ENCODE measurements at regions not wholly inside any gene's neighbourhood (a gene's known extent, or its start where the extent isn't known, plus 50 kb on each side); places are given as distances from the start of the nearest gene placed in this dataset.
"Not testable (repeated sequence)": the region's sequence is repeated elsewhere in the genome, so short reads cannot be mapped to it uniquely, and the experiment has no call there.

DNA sequence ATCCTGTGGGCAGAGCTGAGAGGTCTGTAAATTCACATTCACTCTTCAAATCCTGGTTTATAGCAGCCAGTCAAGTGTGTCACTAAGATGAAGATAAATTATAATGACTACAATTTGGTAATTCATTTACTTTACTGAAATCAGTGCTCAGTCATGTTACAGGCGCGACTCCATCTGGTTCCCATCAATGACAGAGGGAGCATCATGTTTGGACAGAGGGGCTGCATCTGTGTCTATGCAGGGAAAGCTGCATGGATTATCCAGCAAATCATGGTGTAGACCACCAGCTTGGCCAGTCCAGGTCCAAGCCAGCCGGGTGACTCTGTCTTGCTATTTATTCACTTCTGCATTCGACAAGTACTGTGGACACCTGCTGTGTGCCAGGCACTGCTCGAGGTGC is 214.1 kb upstream of the ZNF32 start:
- no peak for DNase-seq

DNA sequence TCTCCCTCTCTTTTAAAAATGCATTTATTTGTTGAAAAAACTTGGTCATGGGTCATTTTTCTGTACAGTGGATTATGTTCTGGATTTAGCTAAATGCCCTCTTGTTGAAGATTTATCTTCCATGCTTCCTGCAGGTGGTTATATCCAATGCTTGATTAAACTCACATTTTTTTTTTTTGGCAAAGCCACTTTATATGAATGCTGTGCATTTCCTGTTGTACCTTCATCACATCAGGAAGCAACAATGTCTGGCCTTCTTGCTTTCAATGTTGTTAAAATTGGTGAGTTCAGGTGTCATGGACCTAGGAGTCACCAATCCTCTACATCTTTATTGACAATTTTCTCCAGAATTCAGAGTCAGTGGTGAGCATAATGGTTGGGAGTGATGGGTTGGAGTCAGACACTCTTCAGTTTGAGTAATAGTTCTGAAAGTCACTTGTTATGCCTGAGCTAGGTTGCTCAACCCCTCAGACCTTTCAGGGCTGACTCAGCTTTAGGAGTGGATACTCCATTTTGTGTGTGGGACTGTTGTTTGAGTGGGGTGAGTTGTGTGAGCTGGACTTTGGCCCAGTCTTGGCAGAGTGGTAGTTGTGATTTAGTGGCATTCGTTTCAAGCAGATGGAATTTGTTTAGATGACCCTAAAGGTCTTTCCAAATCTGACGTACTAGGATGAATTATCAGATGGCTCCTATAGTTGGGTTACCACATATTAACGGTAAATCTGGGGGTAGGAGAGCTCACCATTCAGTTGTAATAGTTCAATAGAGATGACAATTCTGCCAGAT is 213.5 kb upstream of the ZNF32 start:
- peak; percentile 96 for DNase-seq

DNA sequence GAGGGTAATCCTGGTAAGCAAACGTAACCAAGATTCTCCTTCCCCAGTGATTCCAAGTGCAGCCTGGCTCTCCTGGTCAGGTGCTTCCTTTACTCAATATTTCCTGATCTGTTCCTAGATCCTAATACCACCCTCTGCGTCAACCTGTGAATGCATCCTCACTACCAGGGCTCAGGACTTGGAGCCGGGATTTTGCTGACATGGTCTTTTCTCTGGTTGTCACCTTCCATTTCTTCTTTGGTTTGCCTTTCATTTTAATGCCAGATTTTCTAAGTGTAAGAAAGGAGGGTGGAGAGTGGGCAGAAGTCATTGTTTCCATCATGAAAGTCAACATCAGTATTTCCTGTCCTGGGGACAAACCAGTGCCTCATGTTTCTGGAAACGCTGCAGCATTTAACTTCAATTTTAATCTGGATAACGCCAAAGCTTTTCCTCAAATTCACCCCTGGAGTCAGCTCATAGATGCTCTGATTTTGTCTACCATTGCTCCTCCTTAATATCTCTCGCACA is 210.4 kb upstream of the ZNF32 start:
- DNase-seq = no peak

DNA sequence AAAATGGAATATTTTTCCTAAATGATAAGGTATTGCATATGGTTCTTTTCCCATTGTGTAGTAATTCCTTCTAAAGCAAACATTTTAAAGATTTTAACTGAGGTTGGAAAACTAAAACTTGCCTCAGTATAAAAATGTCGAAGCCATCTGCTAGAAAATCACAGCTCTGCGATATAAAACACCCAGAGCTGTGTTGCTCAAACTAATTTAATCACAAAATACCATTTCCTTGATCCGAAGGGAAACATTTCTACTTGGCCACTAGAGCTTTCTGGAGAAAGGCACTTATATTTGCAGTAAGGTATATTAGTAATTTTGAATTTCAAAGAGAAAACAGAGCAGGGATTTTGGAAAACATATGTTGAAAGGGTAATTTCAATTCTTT is 209.2 kb upstream of the ZNF32 start:
- DNase-seq = no peak

GRCh38 chr10:43857206-43857930 is 208.7 kb upstream of the ZNF32 start:
- DNase-seq = peak; percentile 96

- no peak for DNase-seq
Measured at GRCh38 chr10:43856299-43856698, 207.6 kb upstream of the ZNF32 start.

DNA sequence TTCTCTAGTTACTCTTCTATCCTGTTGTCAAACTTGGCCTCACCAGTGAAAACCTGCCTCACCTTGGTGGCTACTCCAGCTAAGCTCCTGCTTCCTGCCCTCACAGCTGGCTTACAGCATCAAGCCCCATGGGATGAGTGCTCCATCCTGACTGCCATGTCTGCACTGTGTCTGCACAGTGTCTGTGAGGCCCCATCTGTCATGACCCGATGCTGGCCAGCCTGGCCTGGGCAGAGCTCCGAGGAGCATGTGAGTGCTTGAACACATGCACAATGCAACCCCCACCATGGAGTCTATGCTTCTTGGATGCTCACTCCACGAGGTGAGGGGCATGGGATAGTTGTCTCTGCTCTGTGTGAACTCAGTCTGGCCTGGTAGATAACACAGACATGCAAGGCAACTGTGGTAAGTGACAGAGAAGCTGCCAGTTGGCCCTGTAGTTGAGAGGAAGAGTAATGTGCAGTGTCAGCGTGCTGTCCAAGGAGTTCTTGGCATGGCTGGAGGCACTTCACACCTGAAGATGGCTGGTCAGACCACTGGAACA is 207.1 kb upstream of the ZNF32 start:
- DNase-seq = no peak

GRCh38 chr10:43854007-43854406 is 205.3 kb upstream of the ZNF32 start:
- peak; percentile 97 for DNase-seq

GRCh38 chr10:43853369-43853768 is 204.7 kb upstream of the ZNF32 start:
- peak; percentile 47 for DNase-seq

DNA sequence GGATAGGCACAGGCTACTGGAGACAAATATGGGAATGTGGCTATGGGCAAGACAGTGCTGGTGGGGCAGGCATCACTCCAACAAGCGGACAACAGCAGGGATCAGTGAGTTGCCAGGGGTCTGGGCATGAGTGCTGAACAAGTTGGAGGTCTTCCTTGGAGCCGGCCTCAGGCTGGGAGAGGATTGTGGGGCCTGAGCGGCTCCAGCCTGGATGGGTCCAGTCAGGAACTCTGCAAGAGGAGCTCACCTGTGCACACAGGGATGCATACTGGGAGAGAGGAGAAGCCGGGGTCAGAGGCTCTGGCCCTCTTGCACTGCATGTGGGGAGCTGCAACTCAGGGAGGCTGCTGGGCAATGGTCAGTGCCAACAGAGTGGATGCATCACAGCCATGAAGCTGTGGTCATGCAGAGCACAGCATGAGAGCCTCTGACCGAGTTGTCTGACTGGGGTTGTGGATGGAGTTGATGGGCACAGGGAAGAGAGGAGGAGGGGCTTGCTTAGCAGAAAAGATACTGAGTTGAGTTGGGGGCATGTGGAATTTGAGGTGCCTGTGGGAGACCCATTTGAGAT is 204.0 kb upstream of the ZNF32 start:
- DNase-seq = no peak

GRCh38 chr10:43852149-43852548 is 203.5 kb upstream of the ZNF32 start:
- DNase-seq = no peak

GRCh38 chr10:43851030-43851429 is 202.3 kb upstream of the ZNF32 start:
- DNase-seq = no peak

- DNase-seq = no peak
Measured at GRCh38 chr10:43849551-43849950, 200.9 kb upstream of the ZNF32 start.

DNA sequence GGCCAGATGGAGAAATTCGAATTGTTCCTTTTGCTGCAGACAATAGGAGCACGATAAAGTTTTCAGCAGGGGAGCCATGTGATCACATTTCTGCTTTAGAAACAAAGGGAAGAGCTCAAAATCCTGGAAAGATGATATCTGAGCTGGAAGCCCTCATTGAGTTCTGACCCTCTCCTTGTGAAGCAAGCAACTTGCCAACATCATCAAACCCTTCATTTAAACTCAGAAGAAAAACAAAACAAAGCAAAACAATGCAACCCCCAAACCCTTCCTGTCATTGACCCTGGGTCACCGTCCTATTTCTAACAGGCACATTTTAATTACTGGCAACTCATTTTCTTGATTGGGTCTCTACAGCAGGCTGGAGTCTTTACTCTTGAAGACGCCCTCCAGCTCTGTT is 198.3 kb upstream of the ZNF32 start:
- DNase-seq = no peak

DNA sequence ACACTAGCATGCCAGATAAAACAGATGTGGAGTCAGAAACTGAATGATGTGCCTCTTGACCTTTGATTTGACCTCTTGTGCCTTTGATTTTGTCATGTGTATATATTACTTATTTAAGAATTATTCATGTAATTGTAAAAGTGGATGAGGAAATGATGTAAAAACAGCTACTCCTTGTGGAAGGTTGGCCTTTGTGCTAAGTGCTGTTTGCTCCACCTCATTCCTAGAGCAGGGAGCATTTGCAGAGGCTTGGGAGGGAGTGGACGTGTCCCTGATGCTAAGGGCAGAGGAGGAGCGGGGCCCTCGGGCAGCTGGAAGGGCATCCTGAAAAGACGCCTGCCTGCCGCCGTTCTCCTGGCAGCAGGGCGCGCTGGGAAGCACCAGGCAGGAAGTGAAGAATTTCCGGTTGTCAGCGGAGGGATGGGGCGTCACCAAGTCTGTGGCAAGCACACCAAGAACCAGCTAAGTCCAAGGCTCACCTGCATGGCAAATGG is 197.6 kb upstream of the ZNF32 start:
- peak; percentile 69 for DNase-seq

DNA sequence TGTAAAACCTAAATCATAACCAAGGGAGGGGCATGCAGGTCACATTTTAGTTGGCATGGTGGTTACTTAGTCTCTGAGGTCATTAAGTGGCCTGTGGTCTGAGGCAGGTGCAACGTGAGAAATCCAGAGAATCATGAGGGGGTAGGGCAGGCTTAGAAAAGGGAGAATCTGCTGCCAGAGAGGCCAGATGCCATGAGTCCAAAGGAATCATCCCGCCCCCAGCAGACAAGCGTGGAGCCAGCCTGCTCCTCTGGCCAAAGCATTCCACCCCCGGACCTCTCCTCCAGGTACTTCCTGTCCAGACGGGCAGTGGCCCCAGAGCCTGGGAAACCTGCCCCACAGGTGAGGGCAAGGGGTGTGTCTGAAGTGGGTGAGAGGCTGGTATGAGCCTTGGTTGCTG is 196.4 kb upstream of the ZNF32 start:
- no peak for DNase-seq

DNA sequence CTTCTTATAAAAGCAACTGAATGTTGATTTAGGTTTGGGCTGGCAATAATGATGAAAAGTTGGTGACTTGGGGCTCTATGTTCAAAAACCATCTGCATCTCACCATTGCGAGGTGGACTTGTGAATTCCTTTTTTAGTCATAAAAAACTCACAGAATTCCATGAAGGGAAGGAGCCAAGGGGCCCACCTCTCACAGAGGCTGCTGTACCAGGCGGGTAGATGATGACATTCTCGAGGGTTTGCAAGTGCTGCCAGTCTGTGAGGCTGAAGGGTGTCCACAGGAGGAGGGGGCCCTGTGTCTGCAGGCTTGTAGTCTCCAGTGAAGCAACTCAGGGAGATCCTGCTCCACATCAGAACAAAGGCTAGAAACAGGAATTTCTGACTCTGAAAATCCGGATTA is 195.5 kb upstream of the ZNF32 start:
- DNase-seq = peak; percentile 70

- DNase-seq = peak; percentile 99
Measured at GRCh38 chr10:43843321-43844101, 194.8 kb upstream of the ZNF32 start.

GRCh38 chr10:43842496-43842895 is 193.8 kb upstream of the ZNF32 start:
- no peak for DNase-seq

DNA sequence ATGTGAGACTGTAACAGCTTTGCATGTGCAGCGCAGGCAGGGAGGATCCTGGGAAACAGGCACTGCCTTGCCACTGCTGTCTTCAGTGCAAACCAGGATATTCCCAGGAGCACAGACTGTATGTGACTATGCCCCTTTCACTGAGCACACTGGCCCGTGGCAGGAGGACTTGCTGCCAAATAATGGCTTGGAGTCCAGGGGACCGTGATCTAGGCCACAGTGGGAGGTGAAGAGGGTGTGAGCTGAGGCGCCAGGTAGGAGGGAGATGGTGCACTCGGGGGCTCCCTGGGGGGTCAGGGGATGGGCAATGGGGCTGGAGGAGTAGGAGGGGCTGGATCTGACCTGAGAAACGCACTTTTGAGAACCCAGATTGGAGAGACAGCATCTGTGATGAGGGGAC is 193.4 kb upstream of the ZNF32 start:
- no peak for DNase-seq

DNA sequence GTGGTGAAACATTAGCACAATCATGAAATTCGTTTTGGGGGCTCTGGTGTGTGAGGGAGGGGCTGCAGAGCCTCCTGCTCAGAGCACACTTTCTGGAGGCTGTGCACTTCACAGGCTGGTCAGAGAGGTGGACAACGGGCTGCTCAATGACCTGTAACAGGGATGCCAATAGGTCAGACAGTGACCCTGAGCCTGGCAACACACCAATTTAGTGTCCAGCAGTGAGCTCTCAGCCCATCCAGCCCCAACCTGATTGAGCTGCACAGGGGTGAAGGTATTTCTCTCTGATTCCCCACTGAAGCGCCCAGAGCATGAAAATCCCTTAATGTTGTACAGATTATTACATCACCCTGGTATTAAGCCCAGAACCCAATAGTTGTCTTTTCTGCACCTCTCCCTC is 191.3 kb upstream of the ZNF32 start:
- DNase-seq = no peak

DNA sequence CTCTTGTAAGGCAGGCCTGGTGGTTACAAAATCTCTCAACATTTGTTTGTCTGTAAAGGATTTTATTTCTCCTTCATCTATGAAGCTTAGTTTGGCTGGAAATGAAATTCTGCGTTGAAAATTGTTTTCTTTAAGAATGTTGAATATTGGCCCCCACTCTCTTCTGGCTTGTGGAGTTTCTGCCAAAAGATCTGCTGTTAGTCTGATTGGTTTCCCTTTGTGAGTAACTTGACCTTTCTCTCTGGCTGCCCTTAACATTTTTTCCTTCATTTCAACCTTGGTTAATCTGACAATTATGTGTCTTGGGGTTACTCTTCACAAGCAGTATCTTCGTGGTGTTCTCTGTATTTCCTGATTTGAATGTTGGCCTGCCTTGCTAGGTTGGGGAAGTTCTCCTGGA is 186.1 kb upstream of the ZNF32 start:
- DNase-seq = not testable (repeated sequence)

- no peak for DNase-seq
Measured at GRCh38 chr10:43827853-43828252, 179.2 kb upstream of the ZNF32 start.
